Pancreas (tissue), 10 donors: ENCODE measurements at regions not wholly inside any gene's neighbourhood (a gene's known extent, or its start where the extent isn't known, plus 50 kb on each side); places are given as distances from the start of the nearest gene placed in this dataset.

Experiments used
- ATAC-seq, 4 donors: fragments of 200-7000 bp; cut with Tn5 transposase; one replicate each; pipeline versions ENCODE4 v1.8.0 to v1.9.1; 2020; ENCODE audit warnings: mild to moderate bottlenecking in 4 of 4, moderate library complexity in 4 of 4
- DNase-seq, 6 donors: peaks; one replicate each; pipeline ENCODE4 v3.0.0-alpha.2; 2020
- FAIRE-seq: peaks from 2 replicates; lab custom pipeline; 2012; peaks lifted over from hg19 to GRCh38; lab: Jason Lieb, UNC
- H3K27ac ChIP-seq, 4 donors: fragments of 200-600 bp; sonication (generic); 1 replicate in 3 of 4; 2 replicates in 1 of 4; pipeline versions ENCODE4 v1.5.0 to v1.8.0; 2020
- H3K27me3 ChIP-seq, 4 donors: fragments of 200-600 bp; one replicate each; pipeline ENCODE4 v1.8.0; 2021
- H3K36me3 ChIP-seq, 3 donors: fragments of 200-600 bp; sonication (generic) in 1 of 3; one replicate each; pipeline versions ENCODE4 v1.5.0 to v1.8.0; 2020 to 2021
- H3K4me1 ChIP-seq, 3 donors: fragments of 200-600 bp; one replicate each; pipeline ENCODE4 v1.8.0; 2021
- H3K4me3 ChIP-seq, 4 donors: fragments of 200-600 bp; sonication (generic) in 2 of 4; one replicate each; pipeline versions ENCODE4 v1.5.0 to v1.8.0; 2020 to 2021
- H3K9me3 ChIP-seq, 4 donors: fragments of 200-600 bp; one replicate each; pipeline ENCODE4 v1.8.0; 2021
- CTCF ChIP-seq, 4 donors: fragments of 200-600 bp; sonication (generic) in 3 of 4; IDR thresholded peaks; one replicate each; pipeline versions ENCODE4 v1.5.0 to v1.8.0; 2021; ENCODE audit warnings: antibody characterized with exemption in 4 of 4
- WGBS, 2 donors: extraction: QIAGEN DNeasy Blood & Tissue Kit; methylation state at CpG; one replicate each; pipeline ENCODE4 v1.1.7; 2013; 5-methylcytosine and 5-hydroxymethylcytosine counted together
- intact Hi-C, 3 donors: fragments of 100-400 bp; cut with DNase I; formaldehyde crosslinking; loops; one replicate each; pipeline versions ENCODE4 v1.11.1 to v1.14.2; 2022
- donor health status: healthy with polysubstance abuse.
- donor health status: DM: no; HTN: no; CAD: no; lungs with moderate emphysema.
- donor health status: DM: no; HTN: no; CAD: no.
- donor health status: control.
- donor health status: control.
- donor health status: Bipolar disorder and iron deficiency.
- donor health status: DM: yes; HTN: yes; CAD: no.
- donor health status: DM: no; HTN: no; CAD: no.
- donor health status: DM: no; HTN: no; CAD: no.
- donor health status: DM: yes; HTN: yes; CAD: no.

DNA sequence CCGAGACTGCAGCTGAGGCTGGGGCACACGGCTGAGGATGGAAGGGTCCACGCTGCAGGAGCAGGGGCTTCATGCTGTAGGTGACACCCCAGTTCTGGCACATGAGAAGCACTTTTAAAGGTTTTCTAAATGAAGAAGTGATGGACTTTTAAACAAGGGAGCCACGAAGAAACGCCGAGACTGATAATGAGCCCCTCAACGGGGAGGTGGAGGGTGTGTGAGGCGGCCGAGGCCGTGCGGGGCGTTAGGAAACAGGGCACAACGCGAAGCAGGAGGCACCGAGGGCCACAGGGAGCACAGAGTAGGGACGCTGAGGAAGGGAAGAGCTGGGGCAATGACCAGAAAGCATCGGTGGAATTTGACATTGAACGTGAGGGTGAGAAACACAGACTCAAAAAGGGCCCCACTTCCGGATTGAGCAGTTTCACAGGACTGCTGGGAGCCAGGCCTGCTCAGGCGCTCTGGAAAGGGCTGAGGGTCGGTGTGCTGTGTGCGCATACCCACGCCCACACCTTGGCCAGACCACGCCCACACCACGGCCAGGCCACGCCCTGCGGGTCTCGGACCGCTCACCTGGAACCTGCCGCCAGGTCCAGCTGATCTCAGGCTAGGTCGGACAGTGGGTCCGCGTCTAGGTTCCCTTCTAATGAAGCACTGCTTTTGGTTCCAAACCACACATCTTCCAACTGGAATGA, 115.7 kb downstream of the GYPC start:
- no peak for ATAC-seq

GRCh38 chr2:126774290-126774689, 118.3 kb downstream of the GYPC start:
- H3K4me1 ChIP-seq = no peaks in the 10 kb centered on the region
- 80 to 86% methylated on average over 6 of the region's 6 CpGs for WGBS, 2 donors
- H3K9me3 ChIP-seq = no peaks in the 10 kb centered on the region
- intact Hi-C loops = loop anchor here in 2 of 3 donors (10.0 kb wide), 3 partner anchors 249 to 539 kb away; no protein-coding TSS in a partner anchor
- FAIRE-seq (no peak), ATAC-seq (no peak), DNase-seq (peak in 1 of 6 donors; percentile 27)
- H3K36me3 ChIP-seq = no peaks in the 10 kb centered on the region
- no peaks in the 10 kb centered on the region for H3K27me3 ChIP-seq
- no peak overlapping the region for H3K27ac ChIP-seq
- no peak for TF ChIP-seq CTCF (IDR thresholded peaks at IDR 0.05)
- H3K4me3 ChIP-seq = no peak overlapping the region

More for the DNA sequence above, 115.7 kb downstream of the GYPC start:
- DNase-seq = peak in 1 of 6 donors; percentile 41
- Histone ChIP-seq H3K36me3 (no peaks in the 10 kb centered on the region), H3K4me3 (no peak overlapping the region), H3K4me1 (no peaks in the 10 kb centered on the region), H3K27me3 (no peaks in the 10 kb centered on the region), H3K27ac (no peak overlapping the region), H3K9me3 (no peaks in the 10 kb centered on the region)
- WGBS, 2 donors = 67 to 78% methylated on average over 33 of the region's 33 CpGs
- intact Hi-C loops = loop anchor here in 2 of 3 donors (10.0 kb wide), 3 partner anchors 247 to 537 kb away; no protein-coding TSS in a partner anchor
- FAIRE-seq = no peak
- TF ChIP-seq CTCF (IDR thresholded peaks at IDR 0.05) = no peak

DNA sequence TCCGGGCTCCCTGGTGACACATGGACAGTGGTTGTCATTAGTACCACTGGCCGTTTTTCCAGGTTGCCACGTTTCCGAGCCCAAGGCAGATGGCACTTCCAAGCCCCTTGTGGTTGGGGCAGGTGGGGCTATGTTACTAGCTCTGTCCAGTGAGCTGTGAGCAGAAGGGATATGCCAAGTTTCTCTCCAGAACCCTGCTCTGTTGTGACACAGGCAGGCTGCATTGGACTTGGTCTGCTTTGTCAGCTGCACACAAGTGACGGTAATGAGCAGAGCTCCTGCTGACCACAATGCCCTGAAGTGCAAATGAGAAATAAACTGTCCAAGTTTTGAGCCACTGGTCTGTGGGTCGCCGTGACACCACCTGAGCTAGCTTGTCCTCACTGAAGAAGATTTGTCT, 118.8 kb downstream of the GYPC start:
- peak in 1 of 6 donors; percentile 49 for DNase-seq

DNA sequence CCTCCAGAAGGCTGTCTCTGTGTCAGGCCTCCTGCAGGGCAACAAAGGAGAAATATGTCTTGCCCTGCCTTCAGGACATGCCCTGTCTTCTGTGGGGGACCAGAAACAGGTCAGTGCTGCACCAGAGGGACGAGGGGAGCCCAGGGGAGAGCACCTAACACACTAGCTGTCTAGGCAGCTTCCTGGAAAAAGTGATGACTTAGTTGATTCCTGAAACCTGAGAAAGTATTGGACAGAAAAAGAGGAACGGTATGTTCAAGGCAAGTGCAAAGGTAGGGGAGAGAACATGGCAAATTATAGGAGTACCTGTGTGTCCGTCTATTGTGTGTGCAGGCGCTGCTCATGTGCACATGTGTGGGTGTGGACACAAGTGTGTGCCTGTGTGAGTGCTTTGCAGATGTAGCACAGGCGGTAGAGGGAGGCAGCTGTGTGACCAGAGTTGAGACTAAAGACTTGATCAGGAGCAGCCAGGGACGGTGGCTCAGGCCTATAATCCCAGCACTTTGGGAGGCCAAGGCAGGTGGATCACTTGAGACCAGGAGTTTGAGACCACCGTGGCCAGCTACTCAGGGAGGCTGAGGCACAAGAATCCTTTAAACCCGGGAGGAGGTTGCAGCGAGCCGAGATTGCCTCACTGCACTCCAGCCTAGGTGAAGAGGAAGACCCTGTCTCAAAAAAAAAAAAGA, 119.5 kb downstream of the GYPC start:
- FAIRE-seq = no peak
- Histone ChIP-seq H3K27ac (no peak overlapping the region), H3K4me3 (no peak overlapping the region), H3K36me3 (no peaks in the 10 kb centered on the region), H3K27me3 (no peaks in the 10 kb centered on the region), H3K9me3 (no peaks in the 10 kb centered on the region), H3K4me1 (no peaks in the 10 kb centered on the region)
- TF ChIP-seq CTCF (IDR thresholded peaks at IDR 0.05) = no peak
- 63 to 74% methylated on average over 10 of the region's 10 CpGs for WGBS, 2 donors
- intact Hi-C loops = loop anchor here in 2 of 3 donors (10.0 kb wide), 3 partner anchors 251 to 541 kb away; no protein-coding TSS in a partner anchor
- DNase-seq = peak in 1 of 6 donors; percentile 36
- no peak for ATAC-seq

More for the DNA sequence above, 118.8 kb downstream of the GYPC start:
- no peak for TF ChIP-seq CTCF (IDR thresholded peaks at IDR 0.05)
- Histone ChIP-seq H3K4me1 (no peaks in the 10 kb centered on the region), H3K4me3 (no peak overlapping the region), H3K27ac (no peak overlapping the region), H3K9me3 (no peaks in the 10 kb centered on the region), H3K36me3 (no peaks in the 10 kb centered on the region), H3K27me3 (no peaks in the 10 kb centered on the region)
- FAIRE-seq (no peak), ATAC-seq (no peak)
- intact Hi-C loops = loop anchor here in 2 of 3 donors (10.0 kb wide), 3 partner anchors 250 to 540 kb away; no protein-coding TSS in a partner anchor
- 73 to 85% methylated on average over 7 of the region's 7 CpGs for WGBS, 2 donors
